Gastroesophageal sphincter (tissue), 3 donors: ENCODE measurements at regions not wholly inside any gene's neighbourhood (a gene's known extent, or its start where the extent isn't known, plus 50 kb on each side); places are given as distances from the start of the nearest gene placed in this dataset.

ENCODE experiments used
- POLR2A ChIP-seq, 2 donors: fragments of 450-650 bp; IDR thresholded peaks; one replicate each; pipeline ENCODE4 v1.6.1; 2017; ENCODE audit warnings: antibody characterized with exemption in 2 of 2, mild to moderate bottlenecking in 2 of 2, moderate library complexity in 1 of 2
- POLR2AphosphoS5 ChIP-seq: sonication (generic); formaldehyde crosslinking; IDR thresholded peaks from one replicate; pipeline ENCODE4 v1.6.1; 2017; ENCODE audit warnings: antibody characterized with exemption
- TF ChIP-seq, protein P1 (sequence below), 4 experiments: fragments of 200-600 bp in 2 of 4; fragments of 450-650 bp in 2 of 4; sonication (generic) in 1 of 4; IDR thresholded peaks; one replicate each; pipeline ENCODE4 v1.5.1; 2017 to 2019; ENCODE audit warnings: antibody characterized with exemption in 4 of 4, mild to moderate bottlenecking in 2 of 4, moderate library complexity in 2 of 4

DNA sequence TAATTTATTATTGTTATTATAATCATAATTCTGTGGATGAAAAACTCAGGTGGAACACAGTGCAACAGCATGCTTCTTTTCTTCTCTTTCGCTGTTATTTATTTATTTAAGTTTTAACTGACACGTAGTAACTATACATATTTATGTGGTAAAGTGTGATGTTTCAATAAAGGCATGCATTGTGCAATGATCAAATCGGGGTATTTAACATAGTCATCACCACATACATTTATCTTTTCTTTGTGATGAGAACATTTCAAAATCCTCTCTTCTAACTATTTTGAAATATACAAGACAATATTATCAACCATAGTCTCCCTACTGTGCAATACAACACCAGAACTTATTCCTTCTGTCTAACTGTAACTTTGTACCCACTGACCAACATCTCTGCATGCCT, 152.5 kb upstream of the LYZL1 start:
- TF ChIP-seq POLR2AphosphoS5 (no peak), POLR2A (IDR thresholded peaks at IDR 0.05) (no peak)
- TF ChIP-seq, protein P1, sequence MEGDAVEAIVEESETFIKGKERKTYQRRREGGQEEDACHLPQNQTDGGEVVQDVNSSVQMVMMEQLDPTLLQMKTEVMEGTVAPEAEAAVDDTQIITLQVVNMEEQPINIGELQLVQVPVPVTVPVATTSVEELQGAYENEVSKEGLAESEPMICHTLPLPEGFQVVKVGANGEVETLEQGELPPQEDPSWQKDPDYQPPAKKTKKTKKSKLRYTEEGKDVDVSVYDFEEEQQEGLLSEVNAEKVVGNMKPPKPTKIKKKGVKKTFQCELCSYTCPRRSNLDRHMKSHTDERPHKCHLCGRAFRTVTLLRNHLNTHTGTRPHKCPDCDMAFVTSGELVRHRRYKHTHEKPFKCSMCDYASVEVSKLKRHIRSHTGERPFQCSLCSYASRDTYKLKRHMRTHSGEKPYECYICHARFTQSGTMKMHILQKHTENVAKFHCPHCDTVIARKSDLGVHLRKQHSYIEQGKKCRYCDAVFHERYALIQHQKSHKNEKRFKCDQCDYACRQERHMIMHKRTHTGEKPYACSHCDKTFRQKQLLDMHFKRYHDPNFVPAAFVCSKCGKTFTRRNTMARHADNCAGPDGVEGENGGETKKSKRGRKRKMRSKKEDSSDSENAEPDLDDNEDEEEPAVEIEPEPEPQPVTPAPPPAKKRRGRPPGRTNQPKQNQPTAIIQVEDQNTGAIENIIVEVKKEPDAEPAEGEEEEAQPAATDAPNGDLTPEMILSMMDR (IDR thresholded peaks at IDR 0.05), result no peak
